ENCODE measurements at regions not wholly inside any gene's neighbourhood (a gene's known extent, or its start where the extent isn't known, plus 50 kb on each side); places are given as distances from the start of the nearest gene placed in this dataset.

DNA sequence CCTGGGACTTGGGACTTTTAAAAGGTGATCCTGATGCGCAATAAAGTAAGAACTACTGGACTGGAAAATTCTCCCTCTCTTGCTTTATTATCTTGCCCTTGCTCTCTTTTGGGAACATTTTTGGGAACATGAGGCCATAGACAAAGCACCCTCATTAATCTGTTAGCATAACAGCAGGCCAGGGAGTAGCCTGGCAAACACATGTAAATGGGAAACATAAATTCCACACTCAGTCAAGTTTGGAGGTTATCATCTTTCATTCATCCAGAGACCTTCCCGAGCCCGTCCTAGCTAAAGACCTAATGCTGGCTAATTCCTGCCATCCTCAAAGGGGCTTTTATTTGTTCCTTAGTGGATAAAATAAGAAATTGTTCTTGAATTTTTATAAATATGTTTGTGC lies 162.8 kb upstream of the ARX start:
- Histone ChIP-seq H2AFZ (ENCODE audit: low read length) (no peak overlapping the region), H2BK120ac (ENCODE audit: low read depth, low read length) (no peak overlapping the region), H3K79me1 (ENCODE audit: low read depth, low read length) (no peaks in the 10 kb centered on the region), H3K4me1 (ENCODE audit: control insufficient read depth in 2 of 2, insufficient read depth in 1 of 2, low read depth in 1 of 2, low read length in 2 of 2) (no peaks in the 10 kb centered on the region), H3K23ac (ENCODE audit: low read depth, low read length, poor library complexity) (no peak overlapping the region), H3K27ac (replicated peaks; ENCODE audit: low read length) (no peak overlapping the region), H3K18ac (ENCODE audit: low read length) (no peak overlapping the region), H2AK5ac (ENCODE audit: low read depth, low read length) (no peak overlapping the region), H3K14ac (ENCODE audit: low read length) (no peak overlapping the region), H2BK15ac (ENCODE audit: low read length) (no peak overlapping the region), H3K36me3 (replicated peaks in 1 of 2; ENCODE audit: control insufficient read depth in 2 of 2, insufficient read depth in 2 of 2, low read length in 2 of 2) (no peaks in the 10 kb centered on the region), H3K4ac (ENCODE audit: low read length) (no peak overlapping the region), H4K8ac (ENCODE audit: low read depth, low read length) (no peak overlapping the region), H2BK5ac (ENCODE audit: low read length) (no peak overlapping the region), H2BK12ac (ENCODE audit: low read length) (no peak overlapping the region), H3K9ac (ENCODE audit: low read depth, low read length, poor library complexity) (no peak overlapping the region), H4K91ac (ENCODE audit: low read depth, low read length, poor library complexity) (no peak overlapping the region), H3K4me2 (ENCODE audit: insufficient read depth, low read length, poor library complexity, severe bottlenecking) (no peak overlapping the region), H3K4me3 (ENCODE audit: low read length in 2 of 2) (no peak overlapping the region), H3K27me3 (ENCODE audit: control insufficient read depth in 3 of 3, insufficient read depth in 3 of 3, low read depth in 1 of 3, low read length in 3 of 3) (no peaks in the 10 kb centered on the region), H3K9me3 (replicated peaks in 1 of 2; ENCODE audit: control insufficient read depth in 2 of 2, insufficient read depth in 1 of 2, low read depth in 1 of 2, low read length in 2 of 2) (no peaks in the 10 kb centered on the region)
- WGBS, 2 donors (ENCODE audit: extremely low coverage in 2 of 2, insufficient read length in 2 of 2, insufficient replicate concordance in 1 of 2): no CpG with 5 or more reads among the region's 3 CpGs
- DNase-seq (ENCODE audit: low spot score): no peak

DNA sequence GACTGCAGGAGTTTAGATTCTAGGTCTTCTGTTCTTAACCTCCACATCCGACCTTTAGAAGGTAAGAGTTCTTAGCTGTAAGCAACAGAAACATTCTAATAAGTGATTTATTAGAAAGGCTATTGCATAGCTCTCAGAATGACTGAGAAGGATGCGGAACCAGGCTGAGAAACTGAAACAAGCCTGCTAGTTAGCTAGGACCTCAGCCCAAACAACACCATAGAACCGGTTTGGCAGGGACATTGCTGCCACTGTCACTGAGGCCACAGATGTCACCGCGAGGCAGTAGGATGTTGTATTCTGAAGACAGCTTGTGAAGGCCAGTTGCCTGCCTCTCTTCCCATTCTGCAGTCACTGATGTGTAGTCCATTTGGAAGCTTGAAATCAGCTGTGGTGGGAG lies 160.0 kb upstream of the ARX start:
- no peaks in the 10 kb centered on the region for H3K9me3 ChIP-seq (replicated peaks in 1 of 2; ENCODE audit: control insufficient read depth in 2 of 2, insufficient read depth in 1 of 2, low read depth in 1 of 2, low read length in 2 of 2)
- no peak overlapping the region for H3K4ac ChIP-seq (ENCODE audit: low read length)
- no peaks in the 10 kb centered on the region for H3K4me1 ChIP-seq (ENCODE audit: control insufficient read depth in 2 of 2, insufficient read depth in 1 of 2, low read depth in 1 of 2, low read length in 2 of 2)
- no peak overlapping the region for H2BK15ac ChIP-seq (ENCODE audit: low read length)
- H3K14ac ChIP-seq (ENCODE audit: low read length): no peak overlapping the region
- H2AK5ac ChIP-seq (ENCODE audit: low read depth, low read length): no peak overlapping the region
- H3K9ac ChIP-seq (ENCODE audit: low read depth, low read length, poor library complexity): no peak overlapping the region
- H3K18ac ChIP-seq (ENCODE audit: low read length): no peak overlapping the region
- no peak overlapping the region for H3K27ac ChIP-seq (replicated peaks; ENCODE audit: low read length)
- no peak overlapping the region for H4K91ac ChIP-seq (ENCODE audit: low read depth, low read length, poor library complexity)
- no peak overlapping the region for H2BK120ac ChIP-seq (ENCODE audit: low read depth, low read length)
- H4K8ac ChIP-seq (ENCODE audit: low read depth, low read length): no peak overlapping the region
- H2BK5ac ChIP-seq (ENCODE audit: low read length): no peak overlapping the region
- H3K27me3 ChIP-seq (ENCODE audit: control insufficient read depth in 3 of 3, insufficient read depth in 3 of 3, low read depth in 1 of 3, low read length in 3 of 3): peaks cover 0 to 4% (median 0%) of the 10 kb centered on the region in 3 experiments
- no CpG with 5 or more reads among the region's 5 CpGs for WGBS, 2 donors (ENCODE audit: extremely low coverage in 2 of 2, insufficient read length in 2 of 2, insufficient replicate concordance in 1 of 2)
- H3K4me3 ChIP-seq (ENCODE audit: low read length in 2 of 2): no peak overlapping the region
- no peak overlapping the region for H3K23ac ChIP-seq (ENCODE audit: low read depth, low read length, poor library complexity)
- H3K36me3 ChIP-seq (replicated peaks in 1 of 2; ENCODE audit: control insufficient read depth in 2 of 2, insufficient read depth in 2 of 2, low read length in 2 of 2): no peaks in the 10 kb centered on the region
- no peak overlapping the region for H2BK12ac ChIP-seq (ENCODE audit: low read length)
- no peak overlapping the region for H3K4me2 ChIP-seq (ENCODE audit: insufficient read depth, low read length, poor library complexity, severe bottlenecking)
- DNase-seq (ENCODE audit: low spot score): no peak
- no peak overlapping the region for H2AFZ ChIP-seq (ENCODE audit: low read length)
- no peaks in the 10 kb centered on the region for H3K79me1 ChIP-seq (ENCODE audit: low read depth, low read length)

DNA sequence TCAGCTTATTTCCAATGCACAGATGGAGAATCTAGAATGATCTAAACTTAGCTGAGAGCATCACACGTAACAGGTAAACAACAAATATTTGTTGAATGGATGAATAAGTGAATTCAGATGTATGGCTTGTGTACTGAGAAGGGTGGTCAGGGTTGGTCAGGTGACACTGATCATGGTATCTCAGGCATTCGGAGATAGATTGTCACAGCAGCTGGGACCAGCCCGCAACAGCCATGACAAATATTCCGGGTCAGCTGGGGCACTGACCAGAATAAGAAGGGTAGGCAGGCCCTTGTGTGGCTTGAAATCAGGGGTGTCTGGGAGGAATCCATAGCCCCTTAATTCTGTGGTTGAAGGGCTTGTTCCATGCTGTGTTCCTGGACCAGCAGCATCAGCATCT lies 159.4 kb upstream of the ARX start:
- Histone ChIP-seq H2BK120ac (ENCODE audit: low read depth, low read length) (no peak overlapping the region), H3K27ac (replicated peaks; ENCODE audit: low read length) (no peak overlapping the region), H2BK12ac (ENCODE audit: low read length) (no peak overlapping the region), H3K36me3 (replicated peaks in 1 of 2; ENCODE audit: control insufficient read depth in 2 of 2, insufficient read depth in 2 of 2, low read length in 2 of 2) (no peaks in the 10 kb centered on the region), H3K27me3 (ENCODE audit: control insufficient read depth in 3 of 3, insufficient read depth in 3 of 3, low read depth in 1 of 3, low read length in 3 of 3) (peaks cover 0 to 4% (median 0%) of the 10 kb centered on the region in 3 experiments), H3K4ac (ENCODE audit: low read length) (no peak overlapping the region), H3K18ac (ENCODE audit: low read length) (no peak overlapping the region), H3K4me1 (ENCODE audit: control insufficient read depth in 2 of 2, insufficient read depth in 1 of 2, low read depth in 1 of 2, low read length in 2 of 2) (no peaks in the 10 kb centered on the region), H3K4me3 (ENCODE audit: low read length in 2 of 2) (no peak overlapping the region), H3K79me1 (ENCODE audit: low read depth, low read length) (no peaks in the 10 kb centered on the region), H3K9ac (ENCODE audit: low read depth, low read length, poor library complexity) (no peak overlapping the region), H2AK5ac (ENCODE audit: low read depth, low read length) (no peak overlapping the region), H4K91ac (ENCODE audit: low read depth, low read length, poor library complexity) (no peak overlapping the region), H3K4me2 (ENCODE audit: insufficient read depth, low read length, poor library complexity, severe bottlenecking) (no peak overlapping the region), H3K14ac (ENCODE audit: low read length) (no peak overlapping the region), H4K8ac (ENCODE audit: low read depth, low read length) (no peak overlapping the region), H2AFZ (ENCODE audit: low read length) (no peak overlapping the region), H2BK15ac (ENCODE audit: low read length) (no peak overlapping the region), H3K23ac (ENCODE audit: low read depth, low read length, poor library complexity) (no peak overlapping the region), H3K9me3 (replicated peaks in 1 of 2; ENCODE audit: control insufficient read depth in 2 of 2, insufficient read depth in 1 of 2, low read depth in 1 of 2, low read length in 2 of 2) (no peaks in the 10 kb centered on the region), H2BK5ac (ENCODE audit: low read length) (no peak overlapping the region)
- DNase-seq (ENCODE audit: low spot score): no peak
- no CpG with 5 or more reads among the region's 4 CpGs for WGBS, 2 donors (ENCODE audit: extremely low coverage in 2 of 2, insufficient read length in 2 of 2, insufficient replicate concordance in 1 of 2)

DNA sequence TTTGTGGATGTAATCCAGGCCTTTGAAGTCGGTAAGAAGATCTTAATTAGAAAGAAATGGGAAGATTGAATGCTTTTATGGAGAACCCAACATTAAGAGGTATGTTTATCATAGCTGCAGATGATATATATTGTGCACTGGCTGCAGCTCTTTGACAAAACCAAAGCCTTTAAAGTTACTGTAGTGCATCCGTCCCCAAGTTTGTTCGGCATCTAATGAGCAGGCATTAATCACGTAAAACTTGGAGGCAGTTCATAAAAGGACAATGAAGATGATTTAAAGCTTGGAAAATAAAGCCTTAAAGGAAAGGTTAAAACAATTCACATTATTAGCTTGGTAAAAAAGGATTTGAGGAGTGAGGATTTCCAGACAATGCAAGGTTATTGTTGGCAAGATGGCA lies 150.8 kb upstream of the ARX start:
- H2BK5ac ChIP-seq (ENCODE audit: low read length): no peak overlapping the region
- H3K4me3 ChIP-seq (ENCODE audit: low read length in 2 of 2): no peak overlapping the region
- no peak overlapping the region for H4K8ac ChIP-seq (ENCODE audit: low read depth, low read length)
- no peak overlapping the region for H3K14ac ChIP-seq (ENCODE audit: low read length)
- H3K4me2 ChIP-seq (ENCODE audit: insufficient read depth, low read length, poor library complexity, severe bottlenecking): no peak overlapping the region
- no peak overlapping the region for H3K23ac ChIP-seq (ENCODE audit: low read depth, low read length, poor library complexity)
- H2BK12ac ChIP-seq (ENCODE audit: low read length): no peak overlapping the region
- H3K4me1 ChIP-seq (ENCODE audit: control insufficient read depth in 2 of 2, insufficient read depth in 1 of 2, low read depth in 1 of 2, low read length in 2 of 2): no peaks in the 10 kb centered on the region
- no peaks in the 10 kb centered on the region for H3K79me1 ChIP-seq (ENCODE audit: low read depth, low read length)
- no peak for DNase-seq (ENCODE audit: low spot score)
- no peaks in the 10 kb centered on the region for H3K27me3 ChIP-seq (ENCODE audit: control insufficient read depth in 3 of 3, insufficient read depth in 3 of 3, low read depth in 1 of 3, low read length in 3 of 3)
- no peak overlapping the region for H2BK120ac ChIP-seq (ENCODE audit: low read depth, low read length)
- H3K36me3 ChIP-seq (replicated peaks in 1 of 2; ENCODE audit: control insufficient read depth in 2 of 2, insufficient read depth in 2 of 2, low read length in 2 of 2): no peaks in the 10 kb centered on the region
- no peak overlapping the region for H3K18ac ChIP-seq (ENCODE audit: low read length)
- no CpG with 5 or more reads among the region's 4 CpGs for WGBS, 2 donors (ENCODE audit: extremely low coverage in 2 of 2, insufficient read length in 2 of 2, insufficient replicate concordance in 1 of 2)
- H2BK15ac ChIP-seq (ENCODE audit: low read length): no peak overlapping the region
- no peaks in the 10 kb centered on the region for H3K9me3 ChIP-seq (replicated peaks in 1 of 2; ENCODE audit: control insufficient read depth in 2 of 2, insufficient read depth in 1 of 2, low read depth in 1 of 2, low read length in 2 of 2)
- no peak overlapping the region for H2AFZ ChIP-seq (ENCODE audit: low read length)
- H3K27ac ChIP-seq (replicated peaks; ENCODE audit: low read length): no peak overlapping the region
- H4K91ac ChIP-seq (ENCODE audit: low read depth, low read length, poor library complexity): no peak overlapping the region
- H3K4ac ChIP-seq (ENCODE audit: low read length): no peak overlapping the region
- H3K9ac ChIP-seq (ENCODE audit: low read depth, low read length, poor library complexity): no peak overlapping the region
- H2AK5ac ChIP-seq (ENCODE audit: low read depth, low read length): no peak overlapping the region
